ENCODE measurements at regions not wholly inside any gene's neighbourhood (a gene's known extent, or its start where the extent isn't known, plus 50 kb on each side); places are given as distances from the start of the nearest gene placed in this dataset.

GRCh38 chr4:112897543-112897942 is 151.9 kb upstream of the ANK2 start:
- no peak for ATAC-seq
- TF ChIP-seq ESRRG (CRISPR knock-in tag; IDR thresholded peaks at IDR 0.05) (no peak), POU6F1 (CRISPR knock-in tag; IDR thresholded peaks at IDR 0.05; ENCODE audit: borderline replicate concordance, low read depth) (no peak), ARNTL (CRISPR knock-in tag; IDR thresholded peaks at IDR 0.05; ENCODE audit: borderline replicate concordance, low read depth) (no peak), ZNF70 (CRISPR knock-in tag; IDR thresholded peaks at IDR 0.05) (no peak), ZFP30 (CRISPR knock-in tag; IDR thresholded peaks at IDR 0.05) (no peak), ZNF8 (CRISPR knock-in tag; IDR thresholded peaks at IDR 0.05) (no peak), GLIS3 (CRISPR knock-in tag; IDR thresholded peaks at IDR 0.05) (no peak)

GRCh38 chr4:112898357-112899141 is 150.9 kb upstream of the ANK2 start:
- TF ChIP-seq ISL1 (CRISPR knock-in tag; IDR thresholded peaks at IDR 0.05) (no peak), SNAI2 (CRISPR knock-in tag; IDR thresholded peaks at IDR 0.05) (no peak), TSHZ2 (CRISPR knock-in tag; IDR thresholded peaks at IDR 0.05) (no peak), OSR1 (CRISPR knock-in tag; IDR thresholded peaks at IDR 0.05) (no peak), BACH2 (CRISPR knock-in tag; IDR thresholded peaks at IDR 0.05; ENCODE audit: borderline replicate concordance) (no peak), ESRRG (CRISPR knock-in tag; IDR thresholded peaks at IDR 0.05) (no peak), PATZ1 (CRISPR knock-in tag; IDR thresholded peaks at IDR 0.05; ENCODE audit: borderline replicate concordance) (no peak), TOX (CRISPR knock-in tag; IDR thresholded peaks at IDR 0.05; ENCODE audit: borderline replicate concordance) (no peak), ZFP3 (CRISPR knock-in tag; IDR thresholded peaks at IDR 0.05) (no peak), ZFP30 (CRISPR knock-in tag; IDR thresholded peaks at IDR 0.05) (no peak), PPARA (CRISPR knock-in tag; IDR thresholded peaks at IDR 0.05; ENCODE audit: borderline replicate concordance) (no peak)
- ATAC-seq, result peak; percentile 60; the same call in 2 of the 3 replicates

GRCh38 chr4:112900416-112900815 is 149.0 kb upstream of the ANK2 start:
- ATAC-seq, result no peak
- no peak for TF ChIP-seq RARB (CRISPR knock-in tag; IDR thresholded peaks at IDR 0.05)
- no peak for TF ChIP-seq ZNF70 (CRISPR knock-in tag; IDR thresholded peaks at IDR 0.05)
- TF ChIP-seq ZFP30 (CRISPR knock-in tag; IDR thresholded peaks at IDR 0.05), result no peak
- no peak for TF ChIP-seq CREB5 (CRISPR knock-in tag; IDR thresholded peaks at IDR 0.05; ENCODE audit: low read depth)
- no peak for TF ChIP-seq SNAI2 (CRISPR knock-in tag; IDR thresholded peaks at IDR 0.05)
- TF ChIP-seq ARNTL (CRISPR knock-in tag; IDR thresholded peaks at IDR 0.05; ENCODE audit: borderline replicate concordance, low read depth), result no peak
- TF ChIP-seq ISL1 (CRISPR knock-in tag; IDR thresholded peaks at IDR 0.05), result no peak

GRCh38 chr4:112901962-112902411 is 147.5 kb upstream of the ANK2 start:
- no peak for TF ChIP-seq TSHZ2 (CRISPR knock-in tag; IDR thresholded peaks at IDR 0.05)
- no peak for TF ChIP-seq TOX (CRISPR knock-in tag; IDR thresholded peaks at IDR 0.05; ENCODE audit: borderline replicate concordance)
- no peak for TF ChIP-seq ZFP3 (CRISPR knock-in tag; IDR thresholded peaks at IDR 0.05)
- TF ChIP-seq ARNTL (CRISPR knock-in tag; IDR thresholded peaks at IDR 0.05; ENCODE audit: borderline replicate concordance, low read depth), result no peak
- TF ChIP-seq TCF4 (CRISPR knock-in tag; IDR thresholded peaks at IDR 0.05; ENCODE audit: borderline replicate concordance), result no peak
- TF ChIP-seq ESRRG (CRISPR knock-in tag; IDR thresholded peaks at IDR 0.05), result no peak
- no peak for ATAC-seq
